Lower lobe of right lung (tissue), 2 donors: ENCODE measurements at regions not wholly inside any gene's neighbourhood (a gene's known extent, or its start where the extent isn't known, plus 50 kb on each side); places are given as distances from the start of the nearest gene placed in this dataset.
A peak's percentile ranks its signal among the peaks of the same experiment; 100 is the strongest.

Source experiments
- ATAC-seq, 2 donors: fragments of 200-7000 bp; cut with Tn5 transposase; one replicate each; pipeline ENCODE4 v1.9.1; 2020 to 2022; ENCODE audit warnings: mild to moderate bottlenecking in 2 of 2, moderate library complexity in 2 of 2
- DNase-seq: peaks from one replicate; pipeline ENCODE4 v3.0.0-alpha.2; 2020
- H3K27ac ChIP-seq: fragments of 200-600 bp; one replicate; pipeline ENCODE4 v1.8.0; 2022
- H3K27me3 ChIP-seq: fragments of 200-600 bp; one replicate; pipeline ENCODE4 v1.8.0; 2022; ENCODE audit warnings: low read depth
- H3K36me3 ChIP-seq: fragments of 200-600 bp; one replicate; pipeline ENCODE4 v1.8.0; 2022; ENCODE audit warnings: mild to moderate bottlenecking
- H3K4me1 ChIP-seq: fragments of 200-600 bp; one replicate; pipeline ENCODE4 v1.8.0; 2022
- H3K4me3 ChIP-seq: fragments of 200-600 bp; one replicate; pipeline ENCODE4 v1.8.0; 2022; ENCODE audit warnings: mild to moderate bottlenecking
- H3K9me3 ChIP-seq: fragments of 200-600 bp; one replicate; pipeline ENCODE4 v1.8.0; 2022
- CTCF ChIP-seq: fragments of 200-600 bp; IDR thresholded peaks from one replicate; pipeline ENCODE4 v1.8.0; 2022; ENCODE audit warnings: antibody characterized with exemption, mild to moderate bottlenecking
- intact Hi-C: fragments of 100-400 bp; cut with DNase I; formaldehyde crosslinking; loops from one replicate; pipeline ENCODE4 v1.11.0; 2022
- donor health status: DM: no; HTN: yes; CAD: no; lungs with severe emphysema.

DNA sequence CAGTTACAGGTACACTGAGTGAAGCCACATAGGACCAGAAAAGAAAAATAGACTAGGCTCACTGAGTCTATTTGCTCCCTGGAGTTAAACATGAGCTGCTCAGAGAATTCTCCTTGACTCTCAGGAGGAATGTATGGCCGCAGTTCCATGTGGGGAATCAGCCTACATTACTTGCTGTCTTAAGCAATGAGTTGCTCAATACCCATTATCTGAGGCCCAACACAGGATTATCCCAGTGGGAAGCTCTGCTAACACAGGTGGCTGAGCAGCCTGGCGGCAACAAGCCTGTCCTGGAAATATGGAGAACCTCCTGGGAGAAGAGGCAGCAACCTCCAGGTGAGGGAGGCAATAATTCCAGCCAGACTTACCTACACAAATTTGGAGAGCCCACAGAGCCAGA, 177.5 kb upstream of the NREP start:
- intact Hi-C loops = no loop called here
- TF ChIP-seq CTCF = no peak
- no peak for DNase-seq
- no peak overlapping the region for H3K27ac ChIP-seq
- H3K36me3 ChIP-seq = no peaks in the 10 kb centered on the region
- H3K9me3 ChIP-seq = no peaks in the 10 kb centered on the region
- peaks cover 5% of the 10 kb centered on the region for H3K4me1 ChIP-seq
- H3K4me3 ChIP-seq = no peak overlapping the region
- no peaks in the 10 kb centered on the region for H3K27me3 ChIP-seq
- no peak for ATAC-seq

DNA sequence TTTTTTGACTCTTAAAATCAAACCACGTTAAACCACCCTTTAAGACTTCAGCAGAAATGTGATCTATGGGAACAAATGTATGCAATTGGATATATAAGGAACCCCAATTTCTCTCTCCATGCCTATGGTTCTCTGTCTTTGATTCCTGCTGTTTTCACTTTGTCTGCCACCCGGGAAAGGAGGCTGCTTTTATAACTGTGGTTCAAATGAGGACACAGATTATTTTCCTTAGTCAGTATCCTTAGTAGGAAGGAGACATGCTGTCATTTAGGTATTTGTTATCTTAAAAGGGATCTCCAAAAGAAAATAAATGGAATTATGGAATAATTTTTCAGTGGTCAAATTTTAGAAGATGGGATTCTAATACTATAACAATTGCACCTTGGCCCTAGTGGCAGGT, 176.1 kb upstream of the NREP start:
- no peak overlapping the region for H3K4me3 ChIP-seq
- no peaks in the 10 kb centered on the region for H3K9me3 ChIP-seq
- H3K27me3 ChIP-seq = no peaks in the 10 kb centered on the region
- ATAC-seq (no peak), DNase-seq (no peak)
- no peaks in the 10 kb centered on the region for H3K36me3 ChIP-seq
- no peak for TF ChIP-seq CTCF
- no peak overlapping the region for H3K27ac ChIP-seq
- peaks cover 7% of the 10 kb centered on the region for H3K4me1 ChIP-seq
- intact Hi-C loops = no loop called here

DNA sequence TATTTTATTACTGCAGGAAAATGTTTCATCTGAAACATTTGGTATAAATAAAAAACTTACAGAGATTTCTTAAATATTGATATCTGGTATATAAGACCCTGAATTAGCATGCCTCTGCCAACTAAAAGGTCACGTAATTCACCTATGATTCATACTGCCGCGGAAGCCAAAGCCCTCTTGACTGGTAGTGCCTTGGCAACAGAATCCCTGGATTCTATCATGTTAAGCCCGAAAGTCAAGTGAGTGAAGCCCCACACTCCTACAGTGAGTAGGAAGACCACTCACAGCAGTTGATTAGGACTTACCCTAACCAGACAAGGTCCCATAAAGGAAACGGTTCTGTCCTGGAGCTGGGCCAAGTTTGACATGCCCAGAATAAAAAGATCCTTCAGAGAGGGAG, 175.6 kb upstream of the NREP start:
- Histone ChIP-seq H3K27ac (no peak overlapping the region), H3K4me1 (peaks cover 7% of the 10 kb centered on the region), H3K36me3 (no peaks in the 10 kb centered on the region), H3K4me3 (no peak overlapping the region), H3K9me3 (no peaks in the 10 kb centered on the region), H3K27me3 (no peaks in the 10 kb centered on the region)
- ATAC-seq (peak in 1 of 2 donors; percentile 40), DNase-seq (no peak)
- intact Hi-C loops = no loop called here
- TF ChIP-seq CTCF = no peak

DNA sequence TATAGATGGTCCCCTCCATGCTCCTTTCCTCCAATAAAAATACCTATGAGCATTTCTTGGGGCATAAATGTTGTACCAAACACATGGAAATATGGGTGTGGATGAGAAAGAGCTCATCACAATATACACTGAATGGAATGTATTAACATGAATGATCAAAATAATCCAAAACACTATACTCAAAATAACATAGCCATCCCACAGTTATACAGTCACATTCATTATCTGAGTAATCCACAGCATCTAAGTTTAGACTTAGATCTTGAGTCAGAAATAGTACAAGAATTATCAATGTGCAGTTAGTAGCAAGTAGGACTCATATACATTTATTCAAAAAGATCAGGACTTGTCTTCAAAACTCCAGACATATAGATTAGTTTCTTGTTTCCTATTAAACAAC, 175.2 kb upstream of the NREP start:
- intact Hi-C loops = no loop called here
- H3K4me1 ChIP-seq = peaks cover 7% of the 10 kb centered on the region
- no peak overlapping the region for H3K4me3 ChIP-seq
- DNase-seq (no peak), ATAC-seq (no peak)
- no peaks in the 10 kb centered on the region for H3K27me3 ChIP-seq
- H3K36me3 ChIP-seq = no peaks in the 10 kb centered on the region
- TF ChIP-seq CTCF = no peak
- no peaks in the 10 kb centered on the region for H3K9me3 ChIP-seq
- H3K27ac ChIP-seq = no peak overlapping the region

- no peak for TF ChIP-seq CTCF
- no peak overlapping the region for H3K27ac ChIP-seq
- no peak for DNase-seq
Measured at GRCh38 chr5:111931655-111932054, 174.7 kb upstream of the NREP start.

DNA sequence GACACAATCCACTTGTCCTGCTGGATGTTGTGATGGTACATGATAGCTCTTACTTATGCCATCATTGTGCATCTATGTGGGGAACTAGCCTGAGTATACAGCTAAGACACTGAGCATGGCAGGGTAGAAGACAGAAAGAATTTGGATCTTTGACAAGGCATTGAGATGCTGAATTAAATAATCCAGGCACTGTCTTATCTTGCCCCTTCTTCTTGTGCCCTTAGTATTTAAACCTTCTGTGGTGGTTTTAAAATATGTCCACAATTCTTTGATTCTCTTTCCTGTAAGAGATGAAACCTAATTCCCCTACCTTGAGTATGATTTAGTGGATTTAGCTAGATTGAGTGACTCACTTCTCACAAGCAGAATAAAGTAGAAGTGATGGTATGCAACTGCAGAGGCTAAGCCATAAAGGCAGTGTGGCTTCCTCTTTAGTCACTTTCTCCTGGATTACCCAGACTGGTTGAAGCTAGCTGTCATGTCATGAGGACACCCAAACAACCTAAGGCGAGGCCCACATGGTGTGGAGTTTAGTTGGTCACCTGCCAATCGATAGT, 174.0 kb upstream of the NREP start:
- no peak for TF ChIP-seq CTCF
- peaks cover 7% of the 10 kb centered on the region for H3K4me1 ChIP-seq
- H3K36me3 ChIP-seq = no peaks in the 10 kb centered on the region
- no peaks in the 10 kb centered on the region for H3K9me3 ChIP-seq
- peak; percentile 23 to 60 for ATAC-seq
- intact Hi-C loops = no loop called here
- H3K4me3 ChIP-seq = no peak overlapping the region
- DNase-seq = no peak
- no peaks in the 10 kb centered on the region for H3K27me3 ChIP-seq
- H3K27ac ChIP-seq = no peak overlapping the region

More at GRCh38 chr5:111931655-111932054, 174.7 kb upstream of the NREP start:
- no peaks in the 10 kb centered on the region for H3K36me3 ChIP-seq
- no peak overlapping the region for H3K4me3 ChIP-seq
- H3K27me3 ChIP-seq = no peaks in the 10 kb centered on the region
- peaks cover 7% of the 10 kb centered on the region for H3K4me1 ChIP-seq
- intact Hi-C loops = no loop called here
- no peaks in the 10 kb centered on the region for H3K9me3 ChIP-seq
- ATAC-seq = no peak
